ENCODE measurements at regions not wholly inside any gene's neighbourhood (a gene's known extent, or its start where the extent isn't known, plus 50 kb on each side); places are given as distances from the start of the nearest gene placed in this dataset.

- no peaks in the 10 kb centered on the region for H3K9me3 ChIP-seq
- no peak for TF ChIP-seq CTCF (IDR thresholded peaks at IDR 0.05)
- ATAC-seq (no peak), DNase-seq (no peak), FAIRE-seq (no peak)
- no peak overlapping the region for H3K27ac ChIP-seq
- no peaks in the 10 kb centered on the region for H3K27me3 ChIP-seq
- no peaks in the 10 kb centered on the region for H3K4me1 ChIP-seq
- 58 to 66% methylated on average over 1 of the region's 1 CpG for WGBS, 2 donors
- intact Hi-C loops (cut with DNase I) = no loop called here
- H3K4me3 ChIP-seq = no peak overlapping the region
- no peaks in the 10 kb centered on the region for H3K36me3 ChIP-seq
These were observed 333.9 kb upstream of the TLE4 start for GRCh38 chr9:79237861-79238260.

GRCh38 chr9:79240774-79241173 lies 331.0 kb upstream of the TLE4 start:
- intact Hi-C loops (cut with DNase I) = no loop called here
- no peaks in the 10 kb centered on the region for H3K36me3 ChIP-seq
- DNase-seq = no peak
- peaks cover 0 to 3% (median 0%) of the 10 kb centered on the region in 4 donors for H3K27me3 ChIP-seq
- WGBS, 2 donors = 76 to 81% methylated on average over 3 of the region's 3 CpGs
- H3K9me3 ChIP-seq = no peaks in the 10 kb centered on the region
- no peaks in the 10 kb centered on the region for H3K4me1 ChIP-seq
- no peak for FAIRE-seq
- no peak overlapping the region for H3K4me3 ChIP-seq
- no peak for ATAC-seq
- TF ChIP-seq CTCF (IDR thresholded peaks at IDR 0.05) = no peak
- no peak overlapping the region for H3K27ac ChIP-seq

GRCh38 chr9:79242489-79242888 lies 329.3 kb upstream of the TLE4 start:
- WGBS, 2 donors = 51 to 60% methylated on average over 2 of the region's 2 CpGs
- Histone ChIP-seq H3K36me3 (no peaks in the 10 kb centered on the region), H3K27ac (no peak overlapping the region), H3K9me3 (no peaks in the 10 kb centered on the region), H3K27me3 (peaks cover 0 to 3% (median 0%) of the 10 kb centered on the region in 4 donors), H3K4me1 (no peaks in the 10 kb centered on the region), H3K4me3 (no peak overlapping the region)
- no peak for TF ChIP-seq CTCF (IDR thresholded peaks at IDR 0.05)
- DNase-seq (no peak), ATAC-seq (no peak), FAIRE-seq (no peak)
- intact Hi-C loops (cut with DNase I) = no loop called here

- WGBS, 2 donors = 55 to 59% methylated on average over 1 of the region's 1 CpG
- Histone ChIP-seq H3K36me3 (no peaks in the 10 kb centered on the region), H3K4me1 (no peaks in the 10 kb centered on the region), H3K27me3 (peaks cover 0 to 3% (median 0%) of the 10 kb centered on the region in 4 donors), H3K4me3 (no peak overlapping the region), H3K9me3 (no peaks in the 10 kb centered on the region), H3K27ac (no peak overlapping the region)
- ATAC-seq = no peak
- no peak for TF ChIP-seq CTCF (IDR thresholded peaks at IDR 0.05)
- FAIRE-seq = no peak
- DNase-seq = no peak
- intact Hi-C loops (cut with DNase I) = no loop called here
These were observed 325.6 kb upstream of the TLE4 start for GRCh38 chr9:79246170-79246569.

- no peaks in the 10 kb centered on the region for H3K36me3 ChIP-seq
- H3K4me1 ChIP-seq = no peaks in the 10 kb centered on the region
- peaks cover 0 to 3% (median 0%) of the 10 kb centered on the region in 4 donors for H3K27me3 ChIP-seq
- no peak overlapping the region for H3K4me3 ChIP-seq
- intact Hi-C loops (cut with DNase I) = no loop called here
- H3K9me3 ChIP-seq = no peaks in the 10 kb centered on the region
- no peak for ATAC-seq
- FAIRE-seq = no peak
- DNase-seq = no peak
- no peak for TF ChIP-seq CTCF (IDR thresholded peaks at IDR 0.05)
- H3K27ac ChIP-seq = no peak overlapping the region
These were observed 324.7 kb upstream of the TLE4 start for GRCh38 chr9:79247021-79247420.

Data from pancreas (tissue), 10 donors.